Stimulated activated CD4-positive, alpha-beta T cell treated with anti-CD3 and anti-CD28 coated beads, Interleukin-4, amount 100 ng/mL, for 48 hours (primary cell): ENCODE measurements at regions not wholly inside any gene's neighbourhood (a gene's known extent, or its start where the extent isn't known, plus 50 kb on each side); places are given as distances from the start of the nearest gene placed in this dataset.

ENCODE experiments used
- DNase-seq, 2 donors: peaks; one replicate each; pipeline ENCODE4 v3.0.0-alpha.2; 2020; ENCODE audit warnings: low read depth in 2 of 2

DNA sequence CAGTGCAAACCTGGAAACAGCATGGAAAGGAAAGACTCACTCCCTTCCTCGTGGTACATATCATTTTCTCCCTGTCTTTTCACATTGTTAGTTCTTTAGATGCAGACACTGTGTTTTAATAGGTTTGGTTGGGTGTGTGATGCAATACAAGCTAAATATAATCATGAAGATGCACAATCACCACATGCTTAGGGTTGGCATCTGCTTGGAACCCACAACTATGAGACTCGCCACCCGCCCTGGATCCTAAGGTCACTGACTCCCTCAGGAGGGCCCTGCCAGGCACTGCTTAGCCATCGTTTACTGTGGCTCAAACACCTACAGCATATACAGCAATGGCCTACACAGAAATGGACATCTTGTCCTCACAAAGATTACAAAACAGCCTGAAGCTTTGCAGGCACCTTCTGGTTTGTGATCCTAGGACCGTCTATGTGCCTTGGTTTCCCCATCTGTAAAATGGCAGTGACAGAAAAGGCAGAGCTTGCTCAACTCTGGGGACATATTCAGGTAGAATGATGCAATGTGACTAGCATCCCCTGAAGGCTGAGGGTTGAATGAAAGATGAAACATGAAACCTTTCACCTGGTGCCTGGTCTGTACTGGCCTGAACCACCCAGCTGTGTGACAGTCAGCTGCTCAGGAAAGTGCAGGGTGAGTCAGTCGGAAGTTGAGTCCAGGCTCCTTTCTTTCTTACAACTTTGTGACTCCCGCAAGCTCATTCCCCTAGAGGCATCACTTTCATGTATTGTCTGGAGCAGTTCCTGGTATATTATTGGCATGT is 123.6 kb upstream of the PFN2 start:
- DNase-seq = no peak

DNA sequence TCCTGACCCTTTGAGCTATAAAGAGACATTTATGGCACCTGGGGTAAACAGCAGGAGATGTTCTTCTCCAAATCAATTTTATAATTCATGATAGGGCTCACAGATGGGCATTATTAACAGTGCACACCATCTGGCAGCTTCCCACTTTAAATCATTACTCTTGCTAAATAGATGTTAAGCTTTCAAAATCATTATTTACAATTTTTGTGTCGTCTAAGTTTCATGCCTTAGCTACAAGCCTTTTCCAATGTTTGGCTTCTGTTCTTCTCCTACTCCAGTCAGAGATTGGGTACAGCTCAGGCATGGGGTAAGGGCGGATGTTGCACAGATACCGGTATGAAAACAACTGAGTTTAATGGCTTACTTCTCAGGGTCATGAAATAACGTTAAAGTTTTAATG is 120.9 kb upstream of the PFN2 start:
- no peak for DNase-seq

- DNase-seq = no peak
Observed at GRCh38 chr3:150090877-150091276, 120.2 kb upstream of the PFN2 start.

DNA sequence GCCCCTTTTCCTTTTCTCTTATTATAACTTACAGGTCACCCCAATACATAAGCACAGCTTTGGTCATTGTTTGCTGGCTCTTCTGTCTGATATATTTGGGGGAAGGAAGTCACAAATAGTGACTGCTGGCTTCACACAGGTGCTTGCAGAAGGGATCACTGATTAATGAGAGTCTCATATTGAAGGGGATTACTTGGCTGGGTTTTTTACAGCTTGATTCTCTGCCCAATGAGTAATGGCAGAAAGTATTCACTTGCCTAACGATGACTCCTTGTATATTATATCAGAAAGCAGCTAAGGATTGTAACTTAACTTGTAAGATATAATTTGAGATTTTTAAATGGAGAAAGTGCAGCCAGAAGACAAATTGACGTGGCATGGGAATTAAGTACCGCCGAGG is 119.3 kb upstream of the PFN2 start:
- no peak for DNase-seq

DNA sequence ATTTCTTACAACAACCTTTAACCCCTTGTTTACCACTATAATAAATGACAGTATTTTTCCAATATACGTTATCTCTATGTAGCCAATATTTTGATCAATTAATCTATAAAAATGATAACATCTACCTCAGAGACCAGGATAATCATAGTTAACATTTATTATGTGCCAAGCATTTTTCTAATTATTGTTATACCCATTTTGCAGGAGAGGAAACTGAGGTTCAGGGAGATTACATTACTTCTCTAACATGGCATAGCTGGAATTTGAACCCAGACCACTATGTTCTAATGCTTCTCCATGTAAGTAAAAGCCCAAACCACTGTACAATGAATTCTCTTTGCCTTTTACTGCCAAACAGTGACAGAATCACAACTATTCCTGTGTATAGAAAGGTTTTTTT is 113.4 kb upstream of the PFN2 start:
- no peak for DNase-seq

DNA sequence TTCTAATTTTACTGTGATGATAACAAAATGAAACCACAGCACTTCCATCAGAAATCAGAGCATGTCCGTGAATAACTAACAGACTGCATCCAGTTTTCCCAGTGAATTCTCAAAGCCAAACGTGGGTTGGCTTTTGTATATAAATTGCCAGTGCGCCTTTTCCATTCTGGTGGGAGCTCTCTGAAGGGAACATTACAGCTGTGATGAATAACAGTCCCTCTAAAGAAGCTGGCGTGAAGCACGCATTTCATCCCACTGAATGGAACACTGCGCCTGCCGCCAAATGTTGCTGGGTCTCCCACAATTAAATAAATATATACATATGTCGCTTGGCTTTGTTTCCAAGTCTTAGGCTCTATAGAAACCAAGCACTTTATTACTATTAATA is 113.0 kb upstream of the PFN2 start:
- no peak for DNase-seq

DNA sequence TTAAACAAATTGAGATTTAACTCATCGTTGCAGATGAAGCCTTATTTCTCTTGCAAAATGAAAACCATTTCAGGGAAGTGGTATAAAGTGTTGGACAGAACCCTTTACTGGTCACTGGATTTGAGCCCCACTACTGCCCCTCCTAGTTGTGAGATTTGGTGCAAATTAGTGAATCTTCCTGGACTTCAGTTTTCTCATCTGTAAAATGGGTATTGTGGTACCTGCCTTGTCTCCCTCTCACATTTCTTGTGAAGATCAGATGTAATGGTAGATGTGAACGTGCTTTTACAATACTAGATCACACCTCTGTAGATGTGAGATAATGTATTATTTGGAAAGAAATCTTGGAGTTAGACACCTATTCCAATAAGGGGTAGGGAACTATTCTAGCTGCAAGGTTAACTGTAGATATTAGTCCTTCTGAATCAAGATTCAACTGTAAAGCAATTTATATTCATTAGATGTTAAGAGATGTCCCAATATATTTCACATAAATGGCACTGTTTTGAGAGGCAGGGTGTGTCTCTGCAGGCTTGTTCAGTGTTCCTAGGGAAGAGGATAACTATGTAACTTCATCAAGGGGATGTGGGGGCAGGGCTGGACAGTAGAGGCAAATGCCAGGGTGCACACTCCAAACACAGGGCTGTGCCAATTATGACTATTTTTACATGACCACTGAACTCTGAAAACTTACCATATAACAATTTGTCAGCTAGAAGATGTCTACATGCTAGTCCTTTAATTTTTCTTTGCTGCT is 112.4 kb upstream of the PFN2 start:
- no peak for DNase-seq

DNA sequence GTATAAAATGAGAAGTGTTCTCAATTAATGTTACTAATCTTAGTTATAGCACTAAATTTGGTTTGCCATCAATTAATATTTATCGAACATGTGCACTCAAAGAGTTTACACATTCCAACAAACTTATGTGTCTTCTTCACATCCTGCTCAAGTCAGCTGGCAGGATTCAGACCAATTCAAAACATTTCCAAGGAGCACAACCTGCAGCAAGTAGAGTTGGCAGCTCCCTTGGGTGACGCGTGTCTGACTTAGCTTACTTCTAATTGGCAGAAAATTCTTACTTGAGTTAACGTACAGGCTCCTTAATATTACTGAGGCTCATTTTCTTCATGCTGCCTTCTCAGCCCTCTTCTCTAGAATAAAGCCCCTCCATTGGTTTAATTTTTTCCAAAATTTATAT is 110.4 kb upstream of the PFN2 start:
- DNase-seq = no peak

DNA sequence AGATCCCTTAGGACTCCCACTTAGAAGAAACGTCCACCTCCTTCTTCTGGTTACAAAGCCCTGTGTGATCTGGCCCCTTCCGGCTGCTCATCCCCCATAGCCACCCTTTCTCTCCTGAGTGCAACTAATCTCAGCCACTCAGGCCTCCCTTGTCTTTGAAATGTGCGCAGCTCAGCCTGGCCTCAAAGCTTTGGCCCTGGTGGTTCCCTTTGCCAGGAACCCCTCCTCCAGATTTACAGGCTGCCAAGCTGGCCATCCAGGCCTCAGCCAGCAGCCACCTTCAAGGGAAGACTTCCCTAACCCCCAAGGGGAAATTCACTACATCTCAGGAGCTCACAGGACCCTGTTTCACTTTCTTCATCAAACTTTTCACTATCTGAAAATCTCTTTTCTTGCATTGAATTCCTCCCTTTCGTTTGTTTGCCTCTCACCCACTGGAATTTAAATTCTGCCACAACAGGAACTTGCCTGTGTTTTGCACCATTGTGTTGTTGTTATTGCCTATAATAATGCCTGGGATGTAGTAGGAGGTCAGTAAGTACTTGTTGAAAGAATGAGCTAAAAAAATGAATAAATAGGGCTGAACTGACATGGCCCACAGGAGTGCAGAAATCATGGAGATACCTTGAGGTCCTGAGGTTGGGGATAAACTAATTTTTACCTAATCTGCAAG is 109.5 kb upstream of the PFN2 start:
- DNase-seq = no peak

DNA sequence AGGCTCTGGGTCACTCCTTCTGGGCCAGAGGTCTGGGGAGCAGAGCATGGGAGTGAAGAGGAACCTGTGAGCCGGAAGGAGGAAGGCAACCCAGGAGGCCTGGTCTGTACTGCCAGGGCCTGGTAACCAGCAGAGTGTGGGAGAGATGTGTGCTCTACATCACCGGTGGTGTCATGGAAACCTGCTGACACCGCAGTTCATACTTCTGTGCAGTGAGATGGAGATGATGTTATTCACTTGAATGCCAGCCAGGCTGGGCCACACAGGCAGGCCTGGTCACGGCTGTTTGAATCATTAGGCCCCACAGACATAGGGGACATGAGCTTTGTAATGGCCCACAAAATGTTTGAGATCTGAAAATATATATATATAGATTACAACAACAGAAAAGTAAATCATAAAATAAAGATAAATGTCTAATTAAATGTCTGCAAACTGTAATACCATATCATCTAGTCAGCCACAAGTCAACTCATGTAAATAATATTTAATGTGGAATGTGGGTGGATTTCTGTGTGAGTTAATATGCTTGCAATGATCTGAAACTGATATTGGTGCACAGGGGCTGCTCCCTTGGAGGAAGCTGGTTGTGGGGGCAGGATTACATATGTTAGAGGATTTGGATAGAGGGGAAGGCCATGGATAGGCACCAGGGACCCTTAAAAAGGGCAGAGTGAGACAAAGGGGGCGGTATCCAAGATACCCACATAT is 108.5 kb upstream of the PFN2 start:
- no peak for DNase-seq

DNA sequence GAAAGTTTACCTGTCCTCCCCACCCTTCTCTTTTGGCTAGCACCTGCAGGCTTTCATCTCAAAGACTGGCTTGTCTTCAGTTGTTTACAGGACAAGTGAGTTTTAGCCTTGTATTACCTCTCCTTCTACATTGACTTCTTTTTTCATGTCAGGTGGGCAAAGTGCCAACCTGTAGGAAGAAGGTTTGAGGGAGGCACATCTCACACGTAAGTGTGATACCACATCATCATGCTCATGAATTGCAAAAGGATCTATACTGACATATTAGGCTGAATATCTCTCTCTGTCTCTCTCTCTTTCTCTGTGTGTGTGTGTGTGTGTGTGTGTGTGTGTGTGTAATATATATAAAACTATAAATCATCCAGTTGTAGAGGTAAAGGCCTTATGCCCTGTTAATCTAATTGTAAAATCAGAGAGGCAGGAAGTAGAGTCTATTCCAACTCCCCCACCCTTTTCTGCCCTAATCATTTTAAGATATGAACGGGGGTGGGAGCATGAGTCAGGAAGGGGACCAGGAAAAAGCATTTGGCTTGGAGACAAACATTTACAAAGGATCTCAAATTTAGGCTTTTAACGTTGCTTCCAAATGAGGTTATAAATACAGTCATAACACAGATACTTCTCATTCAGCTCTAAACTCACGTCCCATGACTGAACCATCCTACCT is 107.0 kb upstream of the PFN2 start:
- no peak for DNase-seq

DNA sequence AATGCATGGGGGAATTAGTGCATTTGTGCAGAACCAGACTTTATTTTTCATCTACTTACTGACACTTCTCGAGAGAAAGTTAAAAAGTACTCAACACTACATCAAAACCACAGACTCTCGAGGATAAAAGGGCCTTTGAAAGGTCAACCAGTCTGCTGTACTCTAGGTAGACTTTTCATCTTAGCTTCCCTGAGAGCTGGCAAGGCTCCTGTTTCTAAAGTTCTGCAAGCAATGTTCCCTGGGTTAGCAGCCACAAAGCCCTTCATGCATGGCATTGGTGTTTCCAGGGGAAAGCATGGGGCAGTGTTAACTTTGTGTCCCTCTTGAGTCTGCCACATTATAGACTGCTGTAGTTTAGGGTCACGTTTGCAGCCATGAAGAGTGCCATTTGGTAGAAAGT is 106.4 kb upstream of the PFN2 start:
- DNase-seq = no peak

GRCh38 chr3:150076443-150076842 is 105.7 kb upstream of the PFN2 start:
- DNase-seq = no peak

- DNase-seq = no peak
Observed at GRCh38 chr3:150075417-150075865, 104.7 kb upstream of the PFN2 start.

DNA sequence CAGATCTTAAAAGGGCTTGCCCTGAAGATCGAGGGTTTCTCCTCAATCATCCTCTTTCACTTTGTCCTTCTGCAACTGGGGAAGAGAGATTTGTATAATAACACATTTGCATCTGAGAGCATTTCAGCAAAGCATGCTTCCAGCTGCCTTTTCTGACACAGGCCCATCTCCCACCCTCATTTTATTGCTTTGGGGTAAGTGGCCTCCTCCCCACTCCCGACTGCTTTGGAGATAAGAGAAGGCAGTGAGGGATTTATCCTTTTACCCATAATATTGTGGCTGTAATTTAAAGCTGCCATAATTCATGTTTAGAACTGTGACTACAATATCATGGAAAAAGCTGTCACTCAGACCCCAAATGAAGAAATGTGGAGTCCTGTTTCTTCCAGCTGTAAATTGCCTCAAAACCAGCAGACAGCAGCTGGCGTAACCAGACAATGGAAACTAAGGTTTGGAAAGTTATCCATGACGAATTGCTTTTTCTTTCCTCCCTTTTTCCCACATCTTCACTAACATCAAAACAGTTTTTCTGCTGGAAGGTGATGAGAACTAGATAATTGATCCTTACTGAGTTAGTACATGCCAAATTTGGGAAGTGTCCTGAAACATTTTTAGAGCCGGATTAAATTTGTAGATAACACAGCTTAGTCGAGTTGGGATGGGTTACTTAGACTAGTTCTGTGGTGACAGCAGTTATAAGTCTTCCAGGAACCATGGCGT is 104.2 kb upstream of the PFN2 start:
- DNase-seq = no peak

DNA sequence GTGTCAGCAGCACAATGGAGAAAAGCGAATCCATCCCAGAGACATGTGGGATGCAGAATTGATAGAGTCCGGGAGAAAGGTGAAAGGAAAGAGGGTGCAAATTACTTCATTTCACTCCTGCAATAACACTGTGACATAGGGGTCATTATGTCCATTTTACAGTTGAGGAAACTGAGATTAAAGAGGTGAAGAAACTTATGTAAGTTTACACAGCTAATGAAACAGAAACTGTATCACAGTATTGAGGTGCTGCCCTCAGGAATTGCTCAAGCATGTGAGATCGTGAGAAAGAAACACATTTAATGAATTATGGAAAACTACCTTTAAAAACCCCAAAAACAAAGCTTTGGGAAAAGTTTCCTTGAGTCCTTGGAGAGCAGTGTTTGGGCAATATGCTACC is 103.6 kb upstream of the PFN2 start:
- no peak for DNase-seq

DNA sequence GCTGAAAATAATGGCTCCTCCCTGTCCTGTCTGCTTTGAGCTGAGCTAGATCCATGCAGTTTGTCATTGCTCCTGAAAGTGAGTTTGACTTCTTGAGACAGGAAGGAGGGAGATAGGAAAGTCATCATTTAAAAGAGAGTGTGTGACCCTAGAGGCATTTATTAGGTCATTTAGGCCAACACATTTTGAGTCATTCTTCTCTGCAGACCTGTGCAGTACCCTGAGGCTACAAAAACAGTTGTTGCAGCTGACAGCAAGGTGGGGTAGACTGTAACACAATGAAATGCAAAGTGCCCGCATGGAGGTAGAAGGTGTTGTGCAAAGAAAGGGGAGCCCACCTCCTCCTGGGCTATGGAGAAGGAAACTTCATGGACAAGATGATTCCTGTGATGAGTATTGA is 102.8 kb upstream of the PFN2 start:
- DNase-seq = no peak

DNA sequence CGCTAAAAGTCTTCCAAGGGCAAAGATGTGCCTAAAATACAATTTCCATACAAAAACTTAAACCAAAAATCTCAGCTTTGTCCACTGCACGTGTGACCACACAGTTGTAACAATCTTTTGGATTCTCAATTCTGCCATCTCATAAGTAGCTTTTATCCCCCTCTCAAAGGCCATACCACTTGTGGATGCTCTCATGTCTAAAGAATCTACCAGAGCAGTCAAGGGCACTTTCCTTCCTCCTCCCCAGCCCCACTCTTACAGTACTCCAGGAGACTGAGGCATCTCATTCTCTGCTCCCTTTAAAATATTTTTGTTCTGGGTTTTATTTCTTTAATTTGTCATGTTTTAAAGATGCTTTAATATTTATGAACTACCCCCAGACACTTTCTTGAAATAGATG is 102.3 kb upstream of the PFN2 start:
- no peak for DNase-seq

GRCh38 chr3:150072576-150072975 is 101.9 kb upstream of the PFN2 start:
- DNase-seq = no peak

GRCh38 chr3:150070271-150070670 is 99.6 kb upstream of the PFN2 start:
- no peak for DNase-seq

DNA sequence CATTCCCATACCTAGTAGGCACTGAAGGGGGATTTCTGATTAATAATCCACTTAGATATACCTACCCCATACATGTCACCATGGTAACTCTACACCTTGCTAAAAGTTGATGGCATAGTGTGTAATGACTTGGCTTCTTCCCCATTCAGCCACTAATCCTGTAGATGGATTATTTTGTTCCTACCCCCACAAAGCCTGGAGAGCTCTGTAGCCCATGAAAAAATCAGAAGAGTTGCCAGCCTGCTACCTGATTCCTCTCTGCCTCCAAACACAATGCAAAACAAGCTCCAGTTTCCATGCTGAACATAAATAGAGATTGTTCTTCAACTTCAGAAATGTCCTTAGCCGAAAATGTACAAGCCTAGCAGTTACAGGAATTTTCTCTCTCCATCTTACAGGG is 98.9 kb upstream of the PFN2 start:
- no peak for DNase-seq
